Gastrocnemius medialis (tissue), 4 donors: ENCODE measurements at regions not wholly inside any gene's neighbourhood (a gene's known extent, or its start where the extent isn't known, plus 50 kb on each side); places are given as distances from the start of the nearest gene placed in this dataset.

ENCODE experiments used
- CTCF ChIP-seq, 5 experiments: fragments of 450-650 bp in 3 of 5; fragments of 200-600 bp in 2 of 5; sonication (generic) in 2 of 5; IDR thresholded peaks in 4 of 5; conservative IDR thresholded peaks in 1 of 5; 1 replicate in 4 of 5; 2 replicates in 1 of 5; pipeline ENCODE4 v1.5.1; 2016 to 2019; ENCODE audit warnings: antibody characterized with exemption in 5 of 5, mild to moderate bottlenecking in 3 of 5, moderate library complexity in 3 of 5
- POLR2A ChIP-seq, 2 donors: fragments of 450-650 bp; IDR thresholded peaks; one replicate each; pipeline ENCODE4 v1.6.1; 2017; ENCODE audit warnings: antibody characterized with exemption in 2 of 2, mild to moderate bottlenecking in 2 of 2, moderate library complexity in 2 of 2

- TF ChIP-seq POLR2A (IDR thresholded peaks at IDR 0.05), result no peak
- TF ChIP-seq CTCF (IDR thresholded peaks at IDR 0.05 in 4 of 5, conservative IDR thresholded peaks at IDR 0.05 in 1 of 5), result no peak
Observed at GRCh38 chr11:103845331-103845730, 191.1 kb upstream of the DDI1 start.
